IMR-90 (cell line): ENCODE measurements at regions not wholly inside any gene's neighbourhood (a gene's known extent, or its start where the extent isn't known, plus 50 kb on each side); places are given as distances from the start of the nearest gene placed in this dataset.

Experiments
- ATAC-seq: fragments of 200-7000 bp; cut with Tn5 transposase; 2 replicates; pipeline ENCODE4 v1.9.1; 2020; ENCODE audit warnings: low read depth, mild to moderate bottlenecking, moderate library complexity
- BruUV-seq: library from RNA; stranded (reverse); fragments of 400-500 nt; replicated peaks from 2 replicates; lab custom pipeline; 2021; lab: Mats Ljungman, UMichigan
- CTCF ChIA-PET: fragments of 300-600 bp; formaldehyde crosslinking; extraction: SDS; loops from one replicate; lab custom pipeline; 2021; ENCODE audit warnings: antibody characterized with exemption; lab: Yijun Ruan, JAX
- POLR2A ChIA-PET: fragments of 300-600 bp; sonication (Branson Sonifier 250); formaldehyde crosslinking; loops from one replicate; lab custom pipeline; 2022; ENCODE audit warnings: antibody characterized with exemption; ENCODE audit not compliant: unreplicated experiment; lab: Charles Lee
- DNase-seq: peaks from one replicate; pipeline ENCODE4 v3.0.0; 2013
- H2AFZ ChIP-seq: replicated peaks from 2 replicates; pipeline ENCODE3; 2013; ENCODE audit warnings: low read length, mild to moderate bottlenecking; ENCODE audit not compliant: poor library complexity
- H2AK5ac ChIP-seq: 2 replicates; pipeline ENCODE4 v1.6.1; 2013; ENCODE audit warnings: low read depth, low read length, inconsistent platforms
- H2AK9ac ChIP-seq: replicated peaks from 2 replicates; pipeline ENCODE3; 2013; ENCODE audit warnings: mild to moderate bottlenecking, low read depth, low read length, moderate library complexity; ENCODE audit not compliant: poor library complexity
- H2BK120ac ChIP-seq: 2 replicates; pipeline ENCODE4 v1.6.1; 2013; ENCODE audit warnings: low read depth, low read length, inconsistent platforms
- H2BK15ac ChIP-seq: 3 replicates; pipeline ENCODE4 v1.6.1; 2013; ENCODE audit warnings: low read depth, low read length, inconsistent platforms
- H2BK20ac ChIP-seq: 2 replicates; pipeline ENCODE4 v1.6.1; 2013; ENCODE audit warnings: low read depth, mild to moderate bottlenecking, inconsistent platforms, low read length, moderate library complexity
- H2BK5ac ChIP-seq: 2 replicates; pipeline ENCODE4 v1.6.1; 2013; ENCODE audit warnings: mild to moderate bottlenecking, low read depth, low read length, inconsistent platforms; ENCODE audit not compliant: poor library complexity, severe bottlenecking
- H3K14ac ChIP-seq: replicated peaks from 2 replicates; pipeline ENCODE4 v1.6.1; 2013; ENCODE audit warnings: low read depth, low read length, inconsistent platforms
- H3K18ac ChIP-seq: 2 replicates; pipeline ENCODE4 v1.6.1; 2013; ENCODE audit warnings: low read depth, low read length, control low read depth
- H3K23ac ChIP-seq: 2 replicates; pipeline ENCODE4 v1.6.1; 2013; ENCODE audit warnings: low read depth, low read length, inconsistent platforms
- H3K27ac ChIP-seq: 2 replicates; pipeline ENCODE4 v1.5.1; 2013; ENCODE audit warnings: mild to moderate bottlenecking, control low read depth, low read length; ENCODE audit not compliant: insufficient read depth
- H3K27me3 ChIP-seq: 2 replicates; pipeline ENCODE4 v1.6.1; 2013; ENCODE audit warnings: low read length; ENCODE audit not compliant: control insufficient read depth, insufficient read depth
- H3K36me3 ChIP-seq: 2 replicates; pipeline ENCODE4 v1.6.1; 2013; ENCODE audit warnings: low read length, mixed read lengths; ENCODE audit not compliant: control insufficient read depth, insufficient read depth
- H3K4ac ChIP-seq: 2 replicates; pipeline ENCODE4 v1.6.1; 2013; ENCODE audit warnings: low read depth, low read length, inconsistent platforms
- H3K4me1 ChIP-seq: 2 replicates; pipeline ENCODE4 v1.6.1; 2013; ENCODE audit warnings: low read length, mixed read lengths; ENCODE audit not compliant: control insufficient read depth, insufficient read depth
- H3K4me2 ChIP-seq: 2 replicates; pipeline ENCODE4 v1.6.1; 2013; ENCODE audit warnings: low read depth, mild to moderate bottlenecking, control low read depth, low read length, moderate library complexity
- H3K4me3 ChIP-seq: 2 replicates; pipeline ENCODE4 v1.5.1; 2013; ENCODE audit warnings: low read depth, mild to moderate bottlenecking, control low read depth, low read length, moderate library complexity; ENCODE audit not compliant: insufficient read depth
- H3K56ac ChIP-seq: 2 replicates; pipeline ENCODE4 v1.6.1; 2013; ENCODE audit warnings: low read length, inconsistent platforms; ENCODE audit not compliant: insufficient read depth; ENCODE audit errors: extremely low read depth
- H3K79me1 ChIP-seq, 2 experiments: 2 replicates each; pipeline ENCODE4 v1.6.1; 2013; ENCODE audit warnings: low read length in 2 of 2, inconsistent platforms in 1 of 2, low read depth in 1 of 2
- H3K9ac ChIP-seq: 2 replicates; pipeline ENCODE4 v1.6.1; 2013; ENCODE audit warnings: low read depth, low read length, control low read depth
- H3K9me1 ChIP-seq: 2 replicates; pipeline ENCODE4 v1.6.1; 2013; ENCODE audit warnings: low read length, inconsistent platforms; ENCODE audit not compliant: insufficient read depth
- H3K9me3 ChIP-seq: 2 replicates; pipeline ENCODE4 v1.6.1; 2013; ENCODE audit warnings: low read length; ENCODE audit not compliant: control insufficient read depth, insufficient read depth
- H4K20me1 ChIP-seq: 2 replicates; pipeline ENCODE4 v1.6.1; 2013; ENCODE audit warnings: low read length, inconsistent platforms; ENCODE audit not compliant: insufficient read depth
- H4K5ac ChIP-seq: 2 replicates; pipeline ENCODE4 v1.6.1; 2013; ENCODE audit warnings: mild to moderate bottlenecking, low read depth, low read length, control low read depth
- H4K8ac ChIP-seq, 2 experiments: 2 replicates each; pipeline ENCODE4 v1.6.1; 2013; ENCODE audit warnings: low read depth in 2 of 2, low read length in 2 of 2, control low read depth in 1 of 2, inconsistent platforms in 1 of 2
- H4K91ac ChIP-seq: 2 replicates; pipeline ENCODE4 v1.6.1; 2013; ENCODE audit warnings: low read depth, low read length, inconsistent platforms; ENCODE audit not compliant: insufficient read depth
- BHLHE40 ChIP-seq: fragments of 150-350 bp; IDR thresholded peaks from 2 replicates; pipeline ENCODE4 v1.6.1; 2016; ENCODE audit warnings: mild to moderate bottlenecking, low read depth, low read length
- CEBPB ChIP-seq: IDR thresholded peaks from 2 replicates; pipeline ENCODE4 v1.6.1; 2012; ENCODE audit warnings: low read depth, low read length, improper control_type of control experiment
- CHD1 ChIP-seq: IDR thresholded peaks from 2 replicates; pipeline ENCODE4 v1.6.1; 2012; ENCODE audit warnings: low read depth, low read length, improper control_type of control experiment
- FOS ChIP-seq: fragments of 150-350 bp; IDR thresholded peaks from 2 replicates; pipeline ENCODE4 v1.6.1; 2016; ENCODE audit warnings: low read depth, low read length
- MAFK ChIP-seq: IDR thresholded peaks from 2 replicates; pipeline ENCODE4 v1.6.1; 2012; ENCODE audit warnings: low read depth, low read length, improper control_type of control experiment
- MAZ ChIP-seq: IDR thresholded peaks from 2 replicates; pipeline ENCODE4 v1.6.1; 2012; ENCODE audit warnings: low read depth, mild to moderate bottlenecking, low read length, improper control_type of control experiment, moderate library complexity, borderline replicate concordance
- MXI1 ChIP-seq: IDR thresholded peaks from 2 replicates; pipeline ENCODE4 v1.6.1; 2012; ENCODE audit warnings: low read depth, mild to moderate bottlenecking, low read length, moderate library complexity, borderline replicate concordance
- NFE2L2 ChIP-seq: fragments of 150-350 bp; IDR thresholded peaks from 2 replicates; pipeline ENCODE4 v1.6.1; 2016; ENCODE audit warnings: low read depth, mild to moderate bottlenecking, low read length
- POLR2A ChIP-seq: IDR thresholded peaks from 2 replicates; pipeline ENCODE4 v1.6.1; 2012; ENCODE audit warnings: mild to moderate bottlenecking, low read depth, low read length
- RAD21 ChIP-seq: IDR thresholded peaks from 2 replicates; pipeline ENCODE4 v1.6.1; 2012; ENCODE audit warnings: low read length, improper control_type of control experiment
- RCOR1 ChIP-seq: IDR thresholded peaks from 2 replicates; pipeline ENCODE4 v1.6.1; 2012; ENCODE audit warnings: mild to moderate bottlenecking, low read length, improper control_type of control experiment; ENCODE audit not compliant: insufficient replicate concordance
- RFX5 ChIP-seq: IDR thresholded peaks from 2 replicates; pipeline ENCODE4 v1.8.0; 2012; ENCODE audit warnings: low read depth, mild to moderate bottlenecking, low read length, moderate library complexity
- SMC3 ChIP-seq: fragments of 150-350 bp; IDR thresholded peaks from 2 replicates; pipeline ENCODE4 v1.6.1; 2016; ENCODE audit warnings: low read depth, mild to moderate bottlenecking, antibody characterized with exemption, low read length, moderate library complexity
- WGBS, 2 experiments: methylation state at CpG; one replicate each; pipeline versions ENCODE4 v1.1.5 to v1.1.7; 2013; ENCODE audit warnings: missing lambda C conversion rate in 2 of 2; ENCODE audit not compliant: insufficient read length in 1 of 2; ENCODE audit errors: extremely low coverage in 2 of 2; 5-methylcytosine and 5-hydroxymethylcytosine counted together
- dilution Hi-C: fragments of 300-500 bp; cut with HindIII; formaldehyde crosslinking; loops from one replicate; pipeline ENCODE4 v1.14.3; 2018; ENCODE audit warnings: low sequenced_read_pairs; ENCODE audit not compliant: unreplicated experiment
- in situ Hi-C: fragments of 300-500 bp; cut with MboI; formaldehyde crosslinking; loops from 3 replicates; pipeline ENCODE4 v1.14.3; 2019; ENCODE audit warnings: low sequenced_read_pairs, inconsistent platforms, mixed read lengths
- intact Hi-C: fragments of 100-400 bp; cut with micrococcal nuclease; formaldehyde crosslinking; loops from 2 replicates; pipeline ENCODE4 v1.10.0; 2022
- TF ChIP-seq, protein P1 (sequence below): fragments of 150-350 bp; IDR thresholded peaks from 2 replicates; pipeline ENCODE4 v1.6.1; 2017; ENCODE audit warnings: mild to moderate bottlenecking, antibody characterized with exemption, low read length, low read depth
- TF ChIP-seq, protein P2 (sequence below): fragments of 150-350 bp; IDR thresholded peaks from 2 replicates; pipeline ENCODE4 v1.6.1; 2016; ENCODE audit warnings: low read depth, mild to moderate bottlenecking, low read length, moderate library complexity, borderline replicate concordance

DNA sequence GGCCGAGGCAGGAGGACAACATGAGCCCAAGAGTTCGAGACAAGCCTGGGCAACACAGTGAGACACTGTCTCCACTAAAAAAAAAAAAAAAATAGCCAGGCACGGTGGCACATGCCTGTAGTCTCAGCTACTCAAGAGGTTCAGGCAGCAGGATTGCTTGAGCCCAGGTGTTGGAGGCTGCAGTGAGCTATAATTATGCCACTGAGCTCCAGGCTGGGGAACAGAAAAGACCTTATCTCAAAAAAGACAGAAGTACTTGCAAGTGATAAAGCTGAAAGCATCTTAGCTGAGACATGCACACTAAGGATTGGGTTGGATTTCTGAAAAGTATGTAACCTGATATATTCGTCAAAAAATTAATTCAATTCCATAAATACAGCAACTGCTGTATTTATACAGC, 68.4 kb downstream of the PPP1R3C start:
- no peak overlapping the region for H4K8ac ChIP-seq
- TF ChIP-seq RCOR1 (no peak), NFE2L2 (no peak), CEBPB (no peak), POLR2A (no peak), MAFK (no peak), SMC3 (no peak), RFX5 (no peak), BHLHE40 (no peak), MAZ (no peak), FOS (no peak), RAD21 (no peak), MXI1 (no peak), CHD1 (no peak)
- TF ChIP-seq, protein P1, sequence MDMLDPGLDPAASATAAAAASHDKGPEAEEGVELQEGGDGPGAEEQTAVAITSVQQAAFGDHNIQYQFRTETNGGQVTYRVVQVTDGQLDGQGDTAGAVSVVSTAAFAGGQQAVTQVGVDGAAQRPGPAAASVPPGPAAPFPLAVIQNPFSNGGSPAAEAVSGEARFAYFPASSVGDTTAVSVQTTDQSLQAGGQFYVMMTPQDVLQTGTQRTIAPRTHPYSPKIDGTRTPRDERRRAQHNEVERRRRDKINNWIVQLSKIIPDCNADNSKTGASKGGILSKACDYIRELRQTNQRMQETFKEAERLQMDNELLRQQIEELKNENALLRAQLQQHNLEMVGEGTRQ, result no peak
- TF ChIP-seq, protein P2, sequence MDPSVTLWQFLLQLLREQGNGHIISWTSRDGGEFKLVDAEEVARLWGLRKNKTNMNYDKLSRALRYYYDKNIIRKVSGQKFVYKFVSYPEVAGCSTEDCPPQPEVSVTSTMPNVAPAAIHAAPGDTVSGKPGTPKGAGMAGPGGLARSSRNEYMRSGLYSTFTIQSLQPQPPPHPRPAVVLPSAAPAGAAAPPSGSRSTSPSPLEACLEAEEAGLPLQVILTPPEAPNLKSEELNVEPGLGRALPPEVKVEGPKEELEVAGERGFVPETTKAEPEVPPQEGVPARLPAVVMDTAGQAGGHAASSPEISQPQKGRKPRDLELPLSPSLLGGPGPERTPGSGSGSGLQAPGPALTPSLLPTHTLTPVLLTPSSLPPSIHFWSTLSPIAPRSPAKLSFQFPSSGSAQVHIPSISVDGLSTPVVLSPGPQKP, result no peak
- H4K20me1 ChIP-seq, result no peaks in the 10 kb centered on the region
- no peak overlapping the region for H2AFZ ChIP-seq
- H2BK5ac ChIP-seq, result no peak overlapping the region
- no peak overlapping the region; the same call in 1 of the 2 replicates for H3K18ac ChIP-seq
- no CpG with 5 or more reads among the region's 4 CpGs for WGBS, 2 experiments
- ChIA-PET POLR2A (no interaction called here), CTCF (interaction anchor here (0.9 kb wide), 1 partner anchor 15 kb away, joined by 6 read pairs; no protein-coding TSS in a partner anchor)
- no peak overlapping the region for H2BK120ac ChIP-seq
- H3K4me3 ChIP-seq, result no peak overlapping the region
- no peak overlapping the region for H4K91ac ChIP-seq
- BruUV-seq, result no TSS peak
- no peak overlapping the region for H3K56ac ChIP-seq
- no peaks in the 10 kb centered on the region for H3K36me3 ChIP-seq
- DNase-seq (no peak), ATAC-seq (no peak)
- no peak overlapping the region for H2AK5ac ChIP-seq
- H3K23ac ChIP-seq, result no peak overlapping the region
- in situ Hi-C loops (no loop called here), intact Hi-C loops (no loop called here), dilution Hi-C loops (no loop called here)
- peaks cover 3% of the 10 kb centered on the region; the same call in 1 of the 2 replicates for H3K4me1 ChIP-seq
- H2BK15ac ChIP-seq, result no peak overlapping the region
- H3K4me2 ChIP-seq, result no peak overlapping the region
- no peaks in the 10 kb centered on the region for H3K79me1 ChIP-seq
- no peak overlapping the region for H4K5ac ChIP-seq
- H3K9me1 ChIP-seq, result no peaks in the 10 kb centered on the region
- H3K27me3 ChIP-seq, result no peaks in the 10 kb centered on the region
- no peak overlapping the region for H3K9ac ChIP-seq
- H3K14ac ChIP-seq, result no peak overlapping the region
- H3K27ac ChIP-seq, result no peak overlapping the region
- no peak overlapping the region for H2AK9ac ChIP-seq
- no peak overlapping the region for H2BK20ac ChIP-seq
- no peaks in the 10 kb centered on the region for H3K9me3 ChIP-seq
- no peak overlapping the region for H3K4ac ChIP-seq
